GM18951 (cell line): ENCODE measurements at regions not wholly inside any gene's neighbourhood (a gene's known extent, or its start where the extent isn't known, plus 50 kb on each side); places are given as distances from the start of the nearest gene placed in this dataset.
"Not testable (repeated sequence)": the region's sequence is repeated elsewhere in the genome, so short reads cannot be mapped to it uniquely, and the experiment has no call there.

Source experiments
- POLR2A ChIP-seq: IDR thresholded peaks from 4 replicates; pipeline ENCODE4 v1.6.1; 2011; ENCODE audit warnings: mild to moderate bottlenecking; ENCODE audit not compliant: insufficient read length, insufficient read depth; ENCODE audit errors: extremely low read depth
- in situ Hi-C: fragments of 300-500 bp; cut with MboI; formaldehyde crosslinking; loops from one replicate; pipeline ENCODE4 v1.12.0; 2022; ENCODE audit warnings: low sequenced_read_pairs, mixed read lengths, inconsistent platforms; ENCODE audit not compliant: unreplicated experiment

GRCh38 chr4:110348711-110349383 is 127.1 kb upstream of the ENPEP start:
- in situ Hi-C loops: no loop called here
- TF ChIP-seq POLR2A: no peak

- in situ Hi-C loops: no loop called here
- no peak for TF ChIP-seq POLR2A
Observed at GRCh38 chr4:110347805-110348204, 128.2 kb upstream of the ENPEP start.

- in situ Hi-C loops: no loop called here
- no peak for TF ChIP-seq POLR2A
Observed at GRCh38 chr4:110344165-110344564, 131.8 kb upstream of the ENPEP start.

DNA sequence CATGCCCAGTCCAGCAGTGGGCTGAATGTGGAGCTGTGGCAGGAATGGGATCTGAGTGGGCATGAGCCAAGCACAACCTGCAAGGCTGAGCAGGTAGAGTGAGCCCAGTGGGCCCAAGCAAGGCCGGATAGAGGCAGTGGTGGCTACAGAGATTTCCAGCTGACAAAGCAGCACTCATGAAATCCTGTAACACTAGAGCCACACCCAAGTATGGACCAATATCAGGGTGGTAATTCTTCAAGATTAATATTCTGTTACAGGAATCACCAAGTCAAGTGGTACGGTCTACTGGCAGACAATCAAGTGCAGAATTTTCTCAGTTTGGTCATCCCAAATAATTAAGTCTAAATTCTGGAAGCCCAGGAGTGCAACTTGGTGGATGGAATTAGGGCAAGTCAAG is 132.4 kb upstream of the ENPEP start:
- no peak for TF ChIP-seq POLR2A
- in situ Hi-C loops: no loop called here

DNA sequence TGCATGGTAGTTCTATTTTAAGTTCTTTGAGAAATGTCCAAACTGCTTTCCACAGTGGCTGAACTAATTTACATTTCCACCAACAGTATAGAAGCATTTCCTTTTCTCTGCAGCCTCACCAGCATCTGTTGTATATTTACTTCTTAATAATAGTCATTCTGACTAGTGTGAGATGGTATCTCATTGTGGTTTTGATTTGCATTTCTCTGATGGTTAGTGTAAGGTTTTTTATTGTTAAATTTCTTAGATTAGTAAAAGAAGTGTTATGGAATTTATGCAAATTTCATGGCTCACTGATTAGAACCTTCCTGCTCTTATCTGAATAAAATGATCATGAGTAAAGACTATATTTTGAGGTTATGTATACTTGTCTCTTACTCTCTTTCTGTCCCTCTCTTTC is 134.8 kb upstream of the ENPEP start:
- in situ Hi-C loops: not testable (repeated sequence)

DNA sequence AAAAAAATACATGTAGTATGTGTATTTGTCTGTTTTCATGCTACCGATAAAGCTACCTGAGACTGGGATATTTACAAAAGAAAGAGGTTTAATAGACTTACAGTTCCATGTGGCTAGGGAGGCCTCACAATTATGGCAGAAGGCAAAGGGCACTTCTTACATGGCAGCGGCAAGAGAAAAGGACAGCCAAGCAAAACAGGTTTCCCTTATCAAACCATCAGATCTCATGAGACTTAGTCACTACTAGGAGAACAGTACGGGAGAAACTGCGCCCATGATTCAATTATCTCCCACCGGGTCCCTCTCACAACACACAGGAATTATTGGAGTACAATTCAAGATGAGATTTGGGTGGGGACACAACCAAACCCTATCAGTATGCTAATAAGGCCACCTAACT is 137.0 kb upstream of the ELOVL6 start:
- in situ Hi-C loops: no loop called here
- no peak for TF ChIP-seq POLR2A

GRCh38 chr4:110332483-110332882 is 134.1 kb upstream of the ELOVL6 start:
- TF ChIP-seq POLR2A: no peak
- in situ Hi-C loops: no loop called here

GRCh38 chr4:110326426-110326825 is 128.0 kb upstream of the ELOVL6 start:
- in situ Hi-C loops: not testable (repeated sequence)

GRCh38 chr4:110310795-110311194 is 112.4 kb upstream of the ELOVL6 start:
- in situ Hi-C loops: loop anchor here (10.0 to 25.0 kb wide), 2 partner anchors 204 to 298 kb away; no protein-coding TSS in a partner anchor
- TF ChIP-seq POLR2A: no peak

- in situ Hi-C loops: loop anchor here (10.0 to 25.0 kb wide), 2 partner anchors 205 to 297 kb away; no protein-coding TSS in a partner anchor
- TF ChIP-seq POLR2A: no peak
Observed at GRCh38 chr4:110309675-110310074, 111.3 kb upstream of the ELOVL6 start.

DNA sequence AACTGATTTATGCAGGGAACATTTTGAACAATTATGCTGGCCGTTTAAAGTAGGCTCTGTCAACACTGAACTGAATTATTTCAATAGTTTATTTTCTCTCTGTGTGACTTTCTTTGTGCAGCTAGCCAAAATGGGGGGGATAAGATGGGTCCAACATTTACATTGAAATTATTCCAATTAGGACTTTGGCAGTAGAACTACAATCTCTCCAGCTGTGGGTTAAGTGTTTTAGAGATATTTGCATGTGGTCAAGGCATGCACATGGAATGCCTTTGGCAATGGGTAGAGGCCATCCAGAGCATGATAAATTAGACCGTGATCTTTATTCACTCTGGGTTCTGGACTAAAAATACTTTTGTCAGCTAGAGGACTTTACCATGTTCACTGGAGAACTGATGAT is 107.9 kb upstream of the ELOVL6 start:
- in situ Hi-C loops: loop anchor here (25.0 kb wide), 1 partner anchor 294 kb away; no protein-coding TSS in a partner anchor
- TF ChIP-seq POLR2A: no peak

DNA sequence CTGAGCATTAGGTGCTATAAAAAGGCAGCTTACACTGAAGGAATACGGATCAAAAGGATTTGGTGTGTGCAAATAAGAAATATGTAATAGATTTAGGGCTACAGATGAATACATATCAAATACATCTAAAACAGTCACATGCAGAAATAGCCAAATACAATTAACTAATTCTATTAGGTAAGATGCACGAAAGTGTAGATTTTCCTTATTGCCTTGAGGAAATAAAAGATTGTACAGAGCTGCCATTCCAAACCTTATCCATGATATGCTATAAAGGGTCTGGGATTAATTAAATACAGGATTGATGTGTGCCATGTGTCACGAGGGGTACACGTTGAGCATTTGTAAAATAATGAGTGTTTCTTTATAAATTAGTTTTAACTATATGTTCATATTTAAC is 107.0 kb upstream of the ELOVL6 start:
- in situ Hi-C loops: loop anchor here (25.0 kb wide), 1 partner anchor 293 kb away; no protein-coding TSS in a partner anchor

GRCh38 chr4:110296892-110297291 is 98.5 kb upstream of the ELOVL6 start:
- in situ Hi-C loops: no loop called here
- no peak for TF ChIP-seq POLR2A

More for the DNA sequence above, 107.0 kb upstream of the ELOVL6 start:
- no peak for TF ChIP-seq POLR2A

- in situ Hi-C loops: no loop called here
- no peak for TF ChIP-seq POLR2A
Observed at GRCh38 chr4:110294165-110294564, 95.8 kb upstream of the ELOVL6 start.

DNA sequence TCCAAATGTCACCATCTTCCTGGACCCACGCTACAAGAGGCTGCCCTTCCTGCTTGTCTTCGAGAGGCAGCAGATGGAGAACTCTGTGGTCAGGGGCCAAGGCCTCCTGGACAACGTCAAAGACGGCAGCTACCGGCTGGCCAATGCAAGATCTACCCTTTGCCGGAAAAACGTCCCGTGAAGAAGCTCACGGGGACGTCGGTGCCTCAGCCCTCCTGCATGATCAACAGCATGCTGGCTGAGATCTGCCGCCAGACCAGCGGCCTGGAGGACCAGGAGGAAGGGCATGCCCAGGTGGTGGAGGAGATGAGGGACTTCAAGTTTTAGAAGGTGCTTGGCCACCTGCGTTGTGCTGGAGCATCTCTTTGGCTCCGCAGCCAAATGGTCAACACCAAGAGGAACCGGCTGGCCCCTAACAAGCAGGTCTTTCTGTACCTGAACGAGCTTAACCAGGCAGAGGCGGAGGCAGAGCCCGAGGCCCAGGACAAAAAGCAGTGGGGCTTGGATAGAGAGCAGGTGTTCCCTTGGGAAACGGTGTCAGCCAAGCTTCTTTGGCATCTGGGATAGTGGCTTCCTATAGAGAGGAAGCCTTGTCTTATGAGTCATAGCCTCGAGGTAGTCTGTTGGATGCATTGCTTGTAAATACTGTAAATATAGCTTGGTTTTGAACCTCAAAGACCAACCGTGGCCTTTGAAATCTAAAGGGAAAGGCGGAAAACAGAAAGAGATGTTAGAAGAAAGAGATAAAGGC is 94.8 kb upstream of the ELOVL6 start:
- in situ Hi-C loops: no loop called here
- TF ChIP-seq POLR2A: no peak
